Mammary epithelial cell (primary cell): ENCODE measurements at regions not wholly inside any gene's neighbourhood (a gene's known extent, or its start where the extent isn't known, plus 50 kb on each side); places are given as distances from the start of the nearest gene placed in this dataset.

Source experiments
- CTCF ChIP-seq, 2 donors: IDR thresholded peaks in 1 of 2; conservative IDR thresholded peaks in 1 of 2; 2 replicates each; pipeline ENCODE4 v1.5.1; 2011 to 2012; ENCODE audit warnings: inconsistent platforms in 2 of 2, low read length in 2 of 2, mild to moderate bottlenecking in 2 of 2, control low read depth in 1 of 2, low read depth in 1 of 2; ENCODE audit not compliant: insufficient read depth in 1 of 2; ENCODE audit errors: extremely low read depth in 1 of 2
- EZH2 ChIP-seq: IDR thresholded peaks from 2 replicates; pipeline ENCODE4 v1.6.1; 2012; ENCODE audit warnings: low read length, inconsistent platforms, borderline replicate concordance

DNA sequence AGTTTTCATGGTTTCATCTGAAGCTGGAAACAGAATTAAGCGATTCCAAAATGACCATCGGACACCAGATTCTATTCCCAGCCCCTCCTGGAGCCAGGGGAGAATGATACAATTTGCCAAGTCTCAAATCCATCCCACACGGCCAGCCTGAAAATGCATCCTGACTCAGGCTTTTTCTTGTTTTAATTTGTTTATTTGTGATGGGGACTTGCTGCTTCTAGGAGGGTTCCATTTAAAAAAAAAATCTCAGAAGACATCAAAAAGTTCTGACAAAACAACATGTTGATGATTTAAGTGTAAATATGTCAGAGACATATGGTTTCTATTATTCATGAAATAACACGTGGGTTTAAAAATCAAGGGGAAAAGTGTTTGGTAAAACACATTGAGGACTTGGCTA lies 173.2 kb downstream of the GAS1 start:
- TF ChIP-seq CTCF (conservative IDR thresholded peaks at IDR 0.05 in 1 of 2, IDR thresholded peaks at IDR 0.05 in 1 of 2; ENCODE audit: extremely low read depth in 1 of 2, insufficient read depth in 1 of 2, low read depth in 1 of 2, low read length in 2 of 2) = no peak
- TF ChIP-seq EZH2 = no peak
